ENCODE measurements at regions not wholly inside any gene's neighbourhood (a gene's known extent, or its start where the extent isn't known, plus 50 kb on each side); places are given as distances from the start of the nearest gene placed in this dataset.

DNA sequence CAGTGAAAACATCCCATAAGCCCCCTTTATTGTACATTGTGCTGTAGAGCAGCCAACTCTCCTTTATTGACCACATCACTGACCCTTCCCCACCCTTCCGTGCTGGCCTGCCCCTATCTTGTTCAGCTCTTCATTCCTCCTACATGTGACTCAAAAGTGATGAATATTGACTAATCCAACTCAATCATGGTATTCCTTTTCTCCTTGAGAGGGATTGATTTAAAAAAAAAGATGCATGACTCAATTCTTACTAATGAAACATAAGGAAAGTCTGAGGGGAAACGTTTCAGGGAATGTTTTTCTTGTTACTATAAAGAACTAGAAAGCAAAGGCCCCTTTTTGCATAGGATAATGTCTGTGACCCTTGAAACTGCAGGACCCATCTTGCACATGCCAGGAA is 125.2 kb upstream of the SOX9 start:
- no peak overlapping the region for H3K27ac ChIP-seq (replicated peaks)
- no peaks in the 10 kb centered on the region for H3K27me3 ChIP-seq (ENCODE audit: insufficient read depth, poor library complexity, severe bottlenecking)
- H3K4me3 ChIP-seq (replicated peaks; ENCODE audit: insufficient read depth, low read length), result no peak overlapping the region
- no peak for TF ChIP-seq GABPA (IDR thresholded peaks at IDR 0.05; ENCODE audit: low read depth)
- TF ChIP-seq SPI1 (IDR thresholded peaks at IDR 0.05; ENCODE audit: borderline replicate concordance, low read depth), result no peak
- TF ChIP-seq POLR2AphosphoS5 (IDR thresholded peaks at IDR 0.05; ENCODE audit: low read depth), result no peak
- TF ChIP-seq, protein P1, sequence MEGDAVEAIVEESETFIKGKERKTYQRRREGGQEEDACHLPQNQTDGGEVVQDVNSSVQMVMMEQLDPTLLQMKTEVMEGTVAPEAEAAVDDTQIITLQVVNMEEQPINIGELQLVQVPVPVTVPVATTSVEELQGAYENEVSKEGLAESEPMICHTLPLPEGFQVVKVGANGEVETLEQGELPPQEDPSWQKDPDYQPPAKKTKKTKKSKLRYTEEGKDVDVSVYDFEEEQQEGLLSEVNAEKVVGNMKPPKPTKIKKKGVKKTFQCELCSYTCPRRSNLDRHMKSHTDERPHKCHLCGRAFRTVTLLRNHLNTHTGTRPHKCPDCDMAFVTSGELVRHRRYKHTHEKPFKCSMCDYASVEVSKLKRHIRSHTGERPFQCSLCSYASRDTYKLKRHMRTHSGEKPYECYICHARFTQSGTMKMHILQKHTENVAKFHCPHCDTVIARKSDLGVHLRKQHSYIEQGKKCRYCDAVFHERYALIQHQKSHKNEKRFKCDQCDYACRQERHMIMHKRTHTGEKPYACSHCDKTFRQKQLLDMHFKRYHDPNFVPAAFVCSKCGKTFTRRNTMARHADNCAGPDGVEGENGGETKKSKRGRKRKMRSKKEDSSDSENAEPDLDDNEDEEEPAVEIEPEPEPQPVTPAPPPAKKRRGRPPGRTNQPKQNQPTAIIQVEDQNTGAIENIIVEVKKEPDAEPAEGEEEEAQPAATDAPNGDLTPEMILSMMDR (IDR thresholded peaks at IDR 0.05; ENCODE audit: insufficient read depth, low read length), result no peak
- TF ChIP-seq, protein P2, sequence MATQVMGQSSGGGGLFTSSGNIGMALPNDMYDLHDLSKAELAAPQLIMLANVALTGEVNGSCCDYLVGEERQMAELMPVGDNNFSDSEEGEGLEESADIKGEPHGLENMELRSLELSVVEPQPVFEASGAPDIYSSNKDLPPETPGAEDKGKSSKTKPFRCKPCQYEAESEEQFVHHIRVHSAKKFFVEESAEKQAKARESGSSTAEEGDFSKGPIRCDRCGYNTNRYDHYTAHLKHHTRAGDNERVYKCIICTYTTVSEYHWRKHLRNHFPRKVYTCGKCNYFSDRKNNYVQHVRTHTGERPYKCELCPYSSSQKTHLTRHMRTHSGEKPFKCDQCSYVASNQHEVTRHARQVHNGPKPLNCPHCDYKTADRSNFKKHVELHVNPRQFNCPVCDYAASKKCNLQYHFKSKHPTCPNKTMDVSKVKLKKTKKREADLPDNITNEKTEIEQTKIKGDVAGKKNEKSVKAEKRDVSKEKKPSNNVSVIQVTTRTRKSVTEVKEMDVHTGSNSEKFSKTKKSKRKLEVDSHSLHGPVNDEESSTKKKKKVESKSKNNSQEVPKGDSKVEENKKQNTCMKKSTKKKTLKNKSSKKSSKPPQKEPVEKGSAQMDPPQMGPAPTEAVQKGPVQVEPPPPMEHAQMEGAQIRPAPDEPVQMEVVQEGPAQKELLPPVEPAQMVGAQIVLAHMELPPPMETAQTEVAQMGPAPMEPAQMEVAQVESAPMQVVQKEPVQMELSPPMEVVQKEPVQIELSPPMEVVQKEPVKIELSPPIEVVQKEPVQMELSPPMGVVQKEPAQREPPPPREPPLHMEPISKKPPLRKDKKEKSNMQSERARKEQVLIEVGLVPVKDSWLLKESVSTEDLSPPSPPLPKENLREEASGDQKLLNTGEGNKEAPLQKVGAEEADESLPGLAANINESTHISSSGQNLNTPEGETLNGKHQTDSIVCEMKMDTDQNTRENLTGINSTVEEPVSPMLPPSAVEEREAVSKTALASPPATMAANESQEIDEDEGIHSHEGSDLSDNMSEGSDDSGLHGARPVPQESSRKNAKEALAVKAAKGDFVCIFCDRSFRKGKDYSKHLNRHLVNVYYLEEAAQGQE (IDR thresholded peaks at IDR 0.05; ENCODE audit: insufficient replicate concordance, low read depth), result no peak
- no peak for DNase-seq (ENCODE audit: low read depth in 1 of 2, low spot score in 1 of 2)

DNA sequence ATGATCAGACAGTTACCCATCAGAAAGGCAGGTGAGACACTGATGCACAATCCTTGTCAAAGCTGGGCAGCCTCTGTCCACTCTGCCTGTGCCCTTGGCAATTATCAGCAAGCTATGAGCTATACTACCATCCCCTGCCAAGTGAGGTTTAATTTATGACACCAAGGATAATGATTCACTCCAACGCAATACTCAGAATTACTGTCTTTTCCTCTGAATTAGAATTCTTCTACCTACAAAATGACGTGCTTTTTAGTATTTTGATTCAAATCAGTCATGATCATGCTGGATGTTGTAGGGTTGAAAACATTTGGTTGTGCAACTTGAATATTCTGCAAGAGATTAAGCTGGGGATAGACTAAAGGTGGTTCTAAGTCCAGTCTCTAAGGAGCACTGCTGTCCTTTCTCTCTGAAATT is 116.8 kb upstream of the SOX9 start:
- no peak for DNase-seq (ENCODE audit: low read depth in 1 of 2, low spot score in 1 of 2)
- Histone ChIP-seq H3K4me3 (replicated peaks; ENCODE audit: insufficient read depth, low read length) (no peak overlapping the region), H3K27me3 (ENCODE audit: insufficient read depth, poor library complexity, severe bottlenecking) (no peaks in the 10 kb centered on the region), H3K27ac (replicated peaks) (no peak overlapping the region)
- TF ChIP-seq SPI1 (IDR thresholded peaks at IDR 0.05; ENCODE audit: borderline replicate concordance, low read depth), result no peak
- no peak for TF ChIP-seq GABPA (IDR thresholded peaks at IDR 0.05; ENCODE audit: low read depth)
- TF ChIP-seq POLR2AphosphoS5 (IDR thresholded peaks at IDR 0.05; ENCODE audit: low read depth), result no peak
- TF ChIP-seq, protein P1 (IDR thresholded peaks at IDR 0.05; ENCODE audit: insufficient read depth, low read length), result no peak
- TF ChIP-seq, protein P2 (IDR thresholded peaks at IDR 0.05; ENCODE audit: insufficient replicate concordance, low read depth), result no peak

DNA sequence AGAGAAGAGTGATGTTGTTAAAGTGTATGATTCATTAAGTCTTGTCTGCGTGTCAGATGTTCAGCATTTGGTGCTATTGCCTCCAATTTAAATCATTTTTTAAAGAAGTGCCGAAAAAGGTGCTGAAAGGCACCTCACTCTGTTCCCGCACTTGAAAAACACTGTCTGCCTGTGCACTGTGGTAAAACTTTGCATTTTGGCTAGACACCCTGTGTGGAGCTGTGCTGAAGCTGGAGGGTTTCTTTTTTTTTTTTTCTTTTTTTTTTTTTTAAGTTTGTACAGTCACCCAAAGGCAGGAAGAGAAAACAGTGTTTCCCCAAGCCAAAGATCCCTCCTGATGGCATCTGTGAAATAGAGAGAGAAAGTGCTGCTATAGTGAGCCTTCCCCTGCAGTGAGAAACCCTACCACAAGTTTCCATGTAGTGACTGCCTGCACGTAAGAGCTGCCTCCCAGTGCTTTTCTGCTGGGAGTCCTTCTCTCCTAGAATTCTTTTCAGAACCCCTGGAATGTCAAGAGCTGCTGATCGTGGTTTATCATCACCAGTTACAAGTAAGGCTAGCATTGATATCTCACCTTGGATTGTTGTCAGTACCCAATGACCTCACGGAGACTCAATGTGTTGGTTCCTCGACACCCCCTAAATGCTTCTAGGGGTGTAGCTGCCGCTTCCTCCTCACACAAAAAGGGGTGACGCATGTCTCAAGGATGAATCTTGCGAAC is 116.0 kb upstream of the SOX9 start:
- no peaks in the 10 kb centered on the region for H3K27me3 ChIP-seq (ENCODE audit: insufficient read depth, poor library complexity, severe bottlenecking)
- no peak overlapping the region for H3K27ac ChIP-seq (replicated peaks)
- H3K4me3 ChIP-seq (replicated peaks; ENCODE audit: insufficient read depth, low read length), result no peak overlapping the region
- TF ChIP-seq, protein P1 (IDR thresholded peaks at IDR 0.05; ENCODE audit: insufficient read depth, low read length), result no peak
- TF ChIP-seq SPI1 (IDR thresholded peaks at IDR 0.05; ENCODE audit: borderline replicate concordance, low read depth), result no peak
- TF ChIP-seq, protein P2 (IDR thresholded peaks at IDR 0.05; ENCODE audit: insufficient replicate concordance, low read depth), result no peak
- no peak for TF ChIP-seq POLR2AphosphoS5 (IDR thresholded peaks at IDR 0.05; ENCODE audit: low read depth)
- TF ChIP-seq GABPA (IDR thresholded peaks at IDR 0.05; ENCODE audit: low read depth), result no peak
- DNase-seq (ENCODE audit: low read depth in 1 of 2, low spot score in 1 of 2), result no peak

All from HL-60 (cell line).